GM12865 (cell line): ENCODE measurements at regions not wholly inside any gene's neighbourhood (a gene's known extent, or its start where the extent isn't known, plus 50 kb on each side); places are given as distances from the start of the nearest gene placed in this dataset.

Experiments
- DNase-seq: peaks from one replicate; pipeline ENCODE4 v3.0.0; 2010; ENCODE audit warnings: low read depth
- H3K4me3 ChIP-seq: 2 replicates; pipeline ENCODE4 v1.5.1; 2011; ENCODE audit warnings: mild to moderate bottlenecking, low read depth, low read length, control low read depth
- CTCF ChIP-seq: IDR thresholded peaks from 2 replicates; pipeline ENCODE4 v1.5.1; 2011; ENCODE audit warnings: low read length, control low read depth, low read depth, inconsistent platforms; ENCODE audit not compliant: insufficient read depth; ENCODE audit errors: missing control alignments

DNA sequence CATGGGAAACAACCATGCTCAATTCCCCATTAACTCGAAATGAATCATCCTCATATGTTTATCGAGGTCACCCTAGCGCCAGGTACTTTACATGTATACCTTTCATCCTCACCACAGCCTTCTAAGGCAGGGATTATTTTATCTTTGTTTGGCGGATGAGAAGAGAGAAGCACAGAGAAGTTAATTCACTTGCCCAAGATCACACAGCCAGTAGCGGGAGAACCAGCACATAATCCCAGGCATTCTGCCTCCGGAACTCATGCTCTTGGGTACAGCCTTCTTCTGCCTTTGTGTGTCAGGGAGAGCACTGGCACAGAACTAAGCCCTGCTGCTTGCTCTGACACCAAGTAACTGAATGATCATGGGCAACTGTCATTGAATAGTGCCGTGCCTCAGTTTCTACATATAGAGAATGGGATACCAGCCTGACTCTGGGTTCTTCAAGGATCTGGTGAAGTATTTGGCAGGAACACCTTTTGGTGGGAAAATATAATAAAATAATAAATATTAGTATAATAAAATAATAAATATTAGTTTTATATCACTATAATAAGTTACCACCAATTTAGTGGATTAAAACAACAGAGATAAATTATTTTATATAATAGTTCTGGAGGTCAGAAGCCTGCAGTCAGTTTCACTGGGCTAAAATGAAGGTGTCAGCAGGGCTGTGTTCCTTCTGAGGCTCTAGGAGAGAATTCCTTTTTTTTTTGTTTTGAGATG is 220.9 kb downstream of the AACS start:
- DNase-seq, result peak; percentile 10
- TF ChIP-seq CTCF, result no peak
- H3K4me3 ChIP-seq, result no peak overlapping the region

DNA sequence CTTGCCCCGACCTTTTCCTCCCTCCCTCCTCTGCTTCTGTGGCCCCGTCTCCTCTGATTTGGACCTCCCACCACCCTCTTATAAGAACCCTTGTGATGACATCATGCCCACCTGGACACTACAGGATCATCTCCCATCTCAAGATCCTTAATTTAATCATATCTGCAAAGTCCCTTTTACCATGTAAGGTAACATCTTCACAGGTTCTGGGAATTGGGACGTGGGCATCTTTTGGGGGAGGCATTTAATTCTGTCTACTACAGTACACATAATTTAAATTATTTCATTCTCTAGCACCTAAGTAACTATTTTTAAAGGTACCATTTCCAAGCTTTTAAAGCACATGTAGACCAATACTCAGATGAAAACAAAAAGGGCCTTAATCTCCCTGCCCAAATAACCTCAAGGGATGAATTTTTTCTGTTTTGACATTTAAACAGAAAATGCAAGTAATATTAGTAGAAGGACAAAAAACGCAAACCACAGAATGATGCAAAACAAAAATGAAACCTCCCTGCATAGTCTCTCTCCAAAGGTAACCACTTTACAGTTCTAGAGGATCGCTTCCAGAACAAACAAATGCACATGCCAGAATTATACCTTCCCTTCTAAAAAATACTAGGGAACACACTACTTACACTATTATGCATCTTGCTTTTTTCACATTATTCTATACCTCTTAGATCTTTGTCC is 222.1 kb downstream of the AACS start:
- TF ChIP-seq CTCF, result no peak

GRCh38 chr12:125288931-125289928 is 224.0 kb downstream of the AACS start:
- DNase-seq, result no peak
- TF ChIP-seq CTCF, result no peak
- H3K4me3 ChIP-seq, result no peak overlapping the region

More for the DNA sequence above, 222.1 kb downstream of the AACS start:
- peak; percentile 11 for DNase-seq
- H3K4me3 ChIP-seq, result no peak overlapping the region

DNA sequence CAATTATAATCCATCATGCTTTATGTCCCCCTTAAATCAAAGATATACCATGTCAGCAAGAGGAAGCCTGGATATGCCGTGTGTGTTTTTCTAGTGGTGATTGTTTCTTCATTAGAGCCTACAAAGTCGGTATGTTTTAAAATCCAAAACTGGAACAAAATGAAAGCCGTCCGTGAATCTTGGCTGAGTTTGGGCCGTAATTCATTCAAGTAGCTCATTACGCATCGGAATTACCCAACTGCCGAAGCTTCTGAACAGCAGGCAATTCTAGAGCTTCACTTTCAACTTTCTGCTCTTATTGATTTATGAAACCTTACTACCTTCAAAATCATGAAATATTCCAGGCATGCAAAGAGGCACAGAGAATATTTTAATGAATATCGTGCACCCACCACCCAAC is 224.7 kb downstream of the AACS start:
- H3K4me3 ChIP-seq, result no peak overlapping the region
- no peak for DNase-seq
- no peak for TF ChIP-seq CTCF

DNA sequence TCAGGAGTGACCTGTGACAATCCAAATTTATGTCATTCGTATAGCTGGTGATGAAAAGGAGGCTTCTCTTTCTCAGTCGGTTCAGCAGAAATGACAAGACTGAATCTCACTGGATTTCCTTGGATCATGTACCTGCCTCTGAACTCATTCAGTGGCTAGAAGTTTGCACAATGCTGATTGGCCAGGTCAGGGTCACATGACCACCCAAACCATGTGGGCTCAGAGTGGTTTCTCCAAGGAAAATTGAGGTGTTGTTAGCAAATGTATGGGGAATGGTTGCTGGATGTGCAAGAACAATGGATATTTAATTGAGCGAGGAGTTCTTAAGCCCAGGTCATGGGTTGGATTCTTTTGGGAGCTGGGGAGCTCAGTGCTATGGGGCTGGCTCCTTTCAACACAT is 227.5 kb downstream of the AACS start:
- H3K4me3 ChIP-seq, result no peak overlapping the region
- no peak for TF ChIP-seq CTCF
- DNase-seq, result no peak

DNA sequence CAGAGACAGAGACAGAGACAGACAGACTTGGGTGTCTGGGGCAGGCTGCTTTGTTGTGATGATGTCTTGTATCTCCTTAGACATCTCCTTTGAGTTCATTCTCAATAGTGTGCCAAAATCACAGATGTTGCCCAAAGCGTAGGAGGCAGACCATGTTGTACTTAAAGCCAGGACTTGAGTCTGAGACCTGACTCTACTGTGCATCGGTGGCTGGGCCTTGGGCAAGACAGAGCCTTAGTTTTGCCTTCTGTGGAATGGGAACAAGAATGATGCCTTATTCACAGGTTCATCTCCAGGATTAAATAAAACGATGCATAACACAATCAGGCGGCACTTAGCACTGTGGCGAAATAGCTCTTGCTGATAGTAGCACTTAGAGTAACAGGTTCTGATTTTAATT is 230.3 kb downstream of the AACS start:
- no peak overlapping the region for H3K4me3 ChIP-seq
- no peak for TF ChIP-seq CTCF
- no peak for DNase-seq
